Gastrocnemius medialis (tissue), 4 donors: ENCODE measurements at regions not wholly inside any gene's neighbourhood (a gene's known extent, or its start where the extent isn't known, plus 50 kb on each side); places are given as distances from the start of the nearest gene placed in this dataset.

Experiments used
- ATAC-seq, 2 donors: fragments of 150-250 bp; one replicate each; pipeline ENCODE4 v1.9.1; 2016
- DNase-seq, 2 donors: peaks; one replicate each; pipeline ENCODE4 v3.0.0-alpha.2; 2019
- H3K27ac ChIP-seq, 4 donors: fragments of 200-600 bp; sonication (generic); 1 replicate in 1 of 4; 2 replicates in 3 of 4; pipeline ENCODE4 v1.5.1; 2016 to 2018; ENCODE audit warnings: mild to moderate bottlenecking in 2 of 4, moderate library complexity in 1 of 4
- H3K27me3 ChIP-seq, 3 donors: fragments of 200-600 bp; sonication (generic) in 2 of 3; 1 replicate in 1 of 3; 2 replicates in 2 of 3; pipeline versions ENCODE4 v1.5.1 to v1.6.0; 2016 to 2019; ENCODE audit warnings: mild to moderate bottlenecking in 1 of 3, moderate library complexity in 1 of 3
- H3K36me3 ChIP-seq, 2 donors: fragments of 200-600 bp; sonication (generic) in 1 of 2; one replicate each; pipeline ENCODE4 v1.5.1; 2017 to 2018
- H3K4me1 ChIP-seq, 2 donors: fragments of 200-600 bp; sonication (generic) in 1 of 2; one replicate each; pipeline ENCODE4 v1.5.1; 2016 to 2017; ENCODE audit warnings: mild to moderate bottlenecking in 2 of 2
- H3K4me3 ChIP-seq, 4 donors: fragments of 200-600 bp; sonication (generic) in 3 of 4; 1 replicate in 1 of 4; 2 replicates in 3 of 4; pipeline ENCODE4 v1.5.1; 2016 to 2019; ENCODE audit warnings: mild to moderate bottlenecking in 2 of 4
- H3K9me3 ChIP-seq, 3 donors: fragments of 200-600 bp; sonication (generic) in 2 of 3; 1 replicate in 1 of 3; 2 replicates in 2 of 3; pipeline ENCODE4 v1.5.1; 2016 to 2019
- POLR2A ChIP-seq, 2 donors: fragments of 450-650 bp; IDR thresholded peaks; one replicate each; pipeline ENCODE4 v1.6.1; 2017; ENCODE audit warnings: antibody characterized with exemption in 2 of 2, mild to moderate bottlenecking in 2 of 2, moderate library complexity in 2 of 2
- in situ Hi-C, 4 donors: fragments of 200-750 bp; cut with MboI; loops; one replicate each; pipeline versions ENCODE4 v1.15.0 to v1.8.0; 2017; ENCODE audit warnings: low sequenced_read_pairs in 4 of 4
- intact Hi-C: fragments of 100-400 bp; cut with DNase I; formaldehyde crosslinking; loops from one replicate; pipeline ENCODE4 v1.15.1; 2023; ENCODE audit warnings: low total_unique reads
- TF ChIP-seq, protein P1 (sequence below), 5 experiments: fragments of 450-650 bp in 3 of 5; fragments of 200-600 bp in 2 of 5; sonication (generic) in 2 of 5; IDR thresholded peaks in 4 of 5; conservative IDR thresholded peaks in 1 of 5; 1 replicate in 4 of 5; 2 replicates in 1 of 5; pipeline ENCODE4 v1.5.1; 2016 to 2019; ENCODE audit warnings: antibody characterized with exemption in 5 of 5, mild to moderate bottlenecking in 3 of 5, moderate library complexity in 3 of 5

DNA sequence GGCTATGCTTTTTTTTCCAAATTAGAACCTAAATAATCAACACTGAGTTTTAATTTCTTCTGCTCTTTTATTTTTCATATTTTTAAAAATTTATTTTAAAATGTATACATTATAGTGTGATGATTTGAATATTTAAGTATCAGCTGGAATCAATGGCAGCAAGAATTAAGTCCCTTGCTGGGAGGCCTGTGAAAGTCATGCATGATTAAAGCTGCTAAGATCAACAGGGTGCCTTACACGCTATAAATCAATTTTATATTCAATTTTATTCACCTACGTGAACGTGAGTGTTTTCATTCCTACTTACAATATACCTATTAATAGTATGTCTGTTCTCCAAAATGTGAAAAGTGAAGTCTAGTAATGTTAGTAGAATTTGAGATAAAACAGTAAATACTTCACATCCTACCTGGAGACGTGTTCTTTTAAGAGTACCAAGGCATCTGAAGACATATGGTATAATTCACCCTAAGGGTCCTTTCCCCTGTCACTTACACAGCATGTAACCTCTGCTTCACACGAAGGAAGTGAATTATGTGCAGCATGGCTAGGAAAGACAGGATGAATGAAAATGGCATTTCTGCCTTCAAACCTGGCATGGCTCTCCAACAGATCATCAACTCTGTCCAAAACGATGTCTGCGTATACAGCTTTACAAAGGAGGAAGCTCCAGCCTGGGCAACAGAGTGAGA, 640.4 kb upstream of the ROBO1 start:
- DNase-seq: no peak

DNA sequence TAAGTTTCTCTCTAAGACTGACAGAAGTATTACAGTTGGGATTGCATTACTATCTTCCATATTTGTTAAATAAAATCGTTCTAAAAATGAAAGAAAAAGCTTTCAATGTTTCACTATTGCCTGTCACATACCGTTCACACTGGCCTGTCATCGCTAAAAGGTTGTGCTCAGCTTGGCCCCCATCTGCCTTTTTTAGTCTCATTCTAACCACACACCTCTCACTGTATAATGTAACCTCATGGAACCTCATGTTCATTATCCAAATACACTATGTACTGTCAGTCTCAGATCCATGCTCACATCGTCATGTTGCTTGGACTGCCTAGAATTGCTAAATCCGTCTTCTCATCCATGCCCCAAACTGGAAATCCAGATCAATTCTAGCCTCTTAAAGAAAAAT, 637.8 kb upstream of the ROBO1 start:
- intact Hi-C loops: no loop called here
- no peaks in the 10 kb centered on the region for H3K36me3 ChIP-seq
- H3K4me1 ChIP-seq: no peaks in the 10 kb centered on the region
- ATAC-seq: no peak
- H3K4me3 ChIP-seq: no peak overlapping the region
- TF ChIP-seq, protein P1, sequence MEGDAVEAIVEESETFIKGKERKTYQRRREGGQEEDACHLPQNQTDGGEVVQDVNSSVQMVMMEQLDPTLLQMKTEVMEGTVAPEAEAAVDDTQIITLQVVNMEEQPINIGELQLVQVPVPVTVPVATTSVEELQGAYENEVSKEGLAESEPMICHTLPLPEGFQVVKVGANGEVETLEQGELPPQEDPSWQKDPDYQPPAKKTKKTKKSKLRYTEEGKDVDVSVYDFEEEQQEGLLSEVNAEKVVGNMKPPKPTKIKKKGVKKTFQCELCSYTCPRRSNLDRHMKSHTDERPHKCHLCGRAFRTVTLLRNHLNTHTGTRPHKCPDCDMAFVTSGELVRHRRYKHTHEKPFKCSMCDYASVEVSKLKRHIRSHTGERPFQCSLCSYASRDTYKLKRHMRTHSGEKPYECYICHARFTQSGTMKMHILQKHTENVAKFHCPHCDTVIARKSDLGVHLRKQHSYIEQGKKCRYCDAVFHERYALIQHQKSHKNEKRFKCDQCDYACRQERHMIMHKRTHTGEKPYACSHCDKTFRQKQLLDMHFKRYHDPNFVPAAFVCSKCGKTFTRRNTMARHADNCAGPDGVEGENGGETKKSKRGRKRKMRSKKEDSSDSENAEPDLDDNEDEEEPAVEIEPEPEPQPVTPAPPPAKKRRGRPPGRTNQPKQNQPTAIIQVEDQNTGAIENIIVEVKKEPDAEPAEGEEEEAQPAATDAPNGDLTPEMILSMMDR (IDR thresholded peaks at IDR 0.05 in 4 of 5, conservative IDR thresholded peaks at IDR 0.05 in 1 of 5): no peak
- no peak for TF ChIP-seq POLR2A (IDR thresholded peaks at IDR 0.05)
- DNase-seq: no peak
- in situ Hi-C loops: no loop called here
- no peak overlapping the region for H3K27ac ChIP-seq
- H3K27me3 ChIP-seq: no peaks in the 10 kb centered on the region
- H3K9me3 ChIP-seq: no peaks in the 10 kb centered on the region

More for the DNA sequence above, 640.4 kb upstream of the ROBO1 start:
- TF ChIP-seq, protein P1 (IDR thresholded peaks at IDR 0.05 in 4 of 5, conservative IDR thresholded peaks at IDR 0.05 in 1 of 5): no peak
- no peak for TF ChIP-seq POLR2A (IDR thresholded peaks at IDR 0.05)
- no peaks in the 10 kb centered on the region for H3K4me1 ChIP-seq
- in situ Hi-C loops: no loop called here
- H3K9me3 ChIP-seq: no peaks in the 10 kb centered on the region
- no peaks in the 10 kb centered on the region for H3K27me3 ChIP-seq
- intact Hi-C loops: no loop called here
- no peak for ATAC-seq
- H3K4me3 ChIP-seq: no peak overlapping the region
- H3K36me3 ChIP-seq: no peaks in the 10 kb centered on the region
- no peak overlapping the region for H3K27ac ChIP-seq

DNA sequence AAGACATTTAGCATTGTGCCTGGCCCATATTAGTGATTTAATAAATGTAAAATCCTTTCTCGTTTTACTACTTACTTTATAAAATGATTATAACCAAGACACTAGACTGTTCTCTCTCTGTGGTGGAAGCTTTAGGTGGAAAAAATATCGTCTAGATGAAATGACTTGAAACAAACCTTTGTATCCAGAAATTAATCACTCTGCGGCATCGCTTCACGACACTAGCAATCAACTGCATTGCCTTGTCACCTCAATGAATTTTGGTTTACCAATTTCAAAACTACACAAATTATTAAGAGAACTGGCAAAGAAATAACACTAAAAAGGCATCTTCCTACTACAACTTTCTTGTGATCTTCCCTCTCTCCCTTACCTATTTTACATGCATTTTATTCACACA, 627.2 kb upstream of the ROBO1 start:
- ATAC-seq (no peak), DNase-seq (no peak)
- no peak overlapping the region for H3K4me3 ChIP-seq
- in situ Hi-C loops (no loop called here), intact Hi-C loops (no loop called here)
- no peaks in the 10 kb centered on the region for H3K9me3 ChIP-seq
- H3K4me1 ChIP-seq: no peaks in the 10 kb centered on the region
- H3K27me3 ChIP-seq: no peaks in the 10 kb centered on the region
- TF ChIP-seq POLR2A (IDR thresholded peaks at IDR 0.05): no peak
- TF ChIP-seq, protein P1 (IDR thresholded peaks at IDR 0.05 in 4 of 5, conservative IDR thresholded peaks at IDR 0.05 in 1 of 5): no peak
- H3K36me3 ChIP-seq: no peaks in the 10 kb centered on the region
- no peak overlapping the region for H3K27ac ChIP-seq

DNA sequence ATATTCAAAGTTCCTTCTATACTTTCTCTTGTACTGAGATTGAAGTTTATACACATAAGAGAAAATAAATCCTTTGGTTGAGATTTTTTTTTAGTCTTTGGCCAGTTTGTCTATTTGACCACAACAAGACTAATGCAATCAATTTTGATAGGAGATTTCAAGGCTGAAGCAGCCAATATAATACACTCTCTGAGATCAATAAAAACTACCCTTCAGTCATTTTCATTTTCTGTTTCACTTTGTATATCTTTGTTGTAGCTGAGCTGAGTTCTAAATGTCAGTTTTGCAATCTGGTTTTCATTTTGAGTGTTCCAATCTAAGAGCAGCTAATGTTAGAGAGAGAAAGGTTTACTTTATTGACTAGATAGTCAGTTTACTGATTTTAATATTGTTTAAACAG, 623.8 kb upstream of the ROBO1 start:
- in situ Hi-C loops (no loop called here), intact Hi-C loops (no loop called here)
- DNase-seq (no peak), ATAC-seq (no peak)
- Histone ChIP-seq H3K4me1 (no peaks in the 10 kb centered on the region), H3K27ac (no peak overlapping the region), H3K4me3 (no peak overlapping the region), H3K27me3 (no peaks in the 10 kb centered on the region), H3K36me3 (no peaks in the 10 kb centered on the region), H3K9me3 (no peaks in the 10 kb centered on the region)
- no peak for TF ChIP-seq POLR2A (IDR thresholded peaks at IDR 0.05)
- TF ChIP-seq, protein P1 (IDR thresholded peaks at IDR 0.05 in 4 of 5, conservative IDR thresholded peaks at IDR 0.05 in 1 of 5): no peak

DNA sequence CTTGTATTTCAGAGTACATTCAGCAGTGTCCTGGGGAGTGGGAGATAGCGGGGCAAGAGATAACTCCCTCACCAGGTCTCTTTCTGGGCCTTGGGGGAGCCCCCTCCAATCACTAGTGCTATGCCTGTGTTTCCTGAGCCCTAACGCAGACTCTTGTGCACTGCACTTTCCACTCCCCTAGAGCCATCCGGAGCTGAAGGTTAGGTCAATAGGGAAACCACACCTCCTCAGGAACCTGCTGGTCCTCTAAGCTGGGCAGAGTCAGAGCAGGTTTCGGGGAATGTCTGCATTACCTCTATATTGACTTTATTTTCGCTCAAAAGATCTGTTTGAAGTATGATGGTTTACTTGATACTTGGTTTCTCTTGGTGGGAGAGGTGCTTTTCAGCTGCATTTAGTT, 617.0 kb upstream of the ROBO1 start:
- ATAC-seq: no peak
- intact Hi-C loops: no loop called here

More for the DNA sequence above, 617.0 kb upstream of the ROBO1 start:
- H3K4me3 ChIP-seq: no peak overlapping the region
- no peak overlapping the region for H3K27ac ChIP-seq
- DNase-seq: no peak
- H3K36me3 ChIP-seq: no peaks in the 10 kb centered on the region
- no peaks in the 10 kb centered on the region for H3K9me3 ChIP-seq
- in situ Hi-C loops: no loop called here
- no peaks in the 10 kb centered on the region for H3K27me3 ChIP-seq
- TF ChIP-seq POLR2A (IDR thresholded peaks at IDR 0.05): no peak
- TF ChIP-seq, protein P1 (IDR thresholded peaks at IDR 0.05 in 4 of 5, conservative IDR thresholded peaks at IDR 0.05 in 1 of 5): no peak
- no peaks in the 10 kb centered on the region for H3K4me1 ChIP-seq
